Upper lobe of left lung (tissue), 4 donors: ENCODE measurements at regions not wholly inside any gene's neighbourhood (a gene's known extent, or its start where the extent isn't known, plus 50 kb on each side); places are given as distances from the start of the nearest gene placed in this dataset.

Source experiments
- POLR2A ChIP-seq, 4 donors: fragments of 450-650 bp; IDR thresholded peaks; one replicate each; pipeline ENCODE4 v1.5.1; 2016 to 2017; ENCODE audit warnings: antibody characterized with exemption in 4 of 4, mild to moderate bottlenecking in 2 of 4
- TF ChIP-seq, protein P1 (sequence below), 6 experiments: fragments of 450-650 bp in 4 of 6; fragments of 200-600 bp in 2 of 6; sonication (generic) in 2 of 6; IDR thresholded peaks; one replicate each; pipeline ENCODE4 v1.5.1; 2016 to 2019; ENCODE audit warnings: antibody characterized with exemption in 6 of 6

DNA sequence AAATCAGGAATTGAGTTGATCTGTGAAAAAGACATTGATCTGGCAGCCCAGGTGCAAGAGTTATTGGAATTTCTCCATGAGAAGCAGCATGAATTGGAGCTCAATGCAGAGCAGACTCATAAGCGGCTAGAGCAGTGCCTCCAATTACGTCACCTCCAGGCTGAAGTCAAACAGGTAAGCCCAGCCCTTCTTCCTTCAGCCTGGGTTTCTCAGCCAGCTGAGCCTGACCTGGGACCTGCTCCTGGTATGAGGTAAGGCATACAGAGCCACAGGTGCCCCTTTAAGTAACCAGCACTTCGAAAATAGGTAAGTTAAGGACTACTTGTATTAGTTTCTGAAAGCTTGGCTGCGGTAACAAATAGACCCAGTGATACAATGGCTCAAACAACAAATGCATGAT lies 307.4 kb upstream of the UMPS start:
- TF ChIP-seq, protein P1, sequence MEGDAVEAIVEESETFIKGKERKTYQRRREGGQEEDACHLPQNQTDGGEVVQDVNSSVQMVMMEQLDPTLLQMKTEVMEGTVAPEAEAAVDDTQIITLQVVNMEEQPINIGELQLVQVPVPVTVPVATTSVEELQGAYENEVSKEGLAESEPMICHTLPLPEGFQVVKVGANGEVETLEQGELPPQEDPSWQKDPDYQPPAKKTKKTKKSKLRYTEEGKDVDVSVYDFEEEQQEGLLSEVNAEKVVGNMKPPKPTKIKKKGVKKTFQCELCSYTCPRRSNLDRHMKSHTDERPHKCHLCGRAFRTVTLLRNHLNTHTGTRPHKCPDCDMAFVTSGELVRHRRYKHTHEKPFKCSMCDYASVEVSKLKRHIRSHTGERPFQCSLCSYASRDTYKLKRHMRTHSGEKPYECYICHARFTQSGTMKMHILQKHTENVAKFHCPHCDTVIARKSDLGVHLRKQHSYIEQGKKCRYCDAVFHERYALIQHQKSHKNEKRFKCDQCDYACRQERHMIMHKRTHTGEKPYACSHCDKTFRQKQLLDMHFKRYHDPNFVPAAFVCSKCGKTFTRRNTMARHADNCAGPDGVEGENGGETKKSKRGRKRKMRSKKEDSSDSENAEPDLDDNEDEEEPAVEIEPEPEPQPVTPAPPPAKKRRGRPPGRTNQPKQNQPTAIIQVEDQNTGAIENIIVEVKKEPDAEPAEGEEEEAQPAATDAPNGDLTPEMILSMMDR (IDR thresholded peaks at IDR 0.05) = no peak
- TF ChIP-seq POLR2A (IDR thresholded peaks at IDR 0.05) = no peak
